ENCODE measurements at regions not wholly inside any gene's neighbourhood (a gene's known extent, or its start where the extent isn't known, plus 50 kb on each side); places are given as distances from the start of the nearest gene placed in this dataset.

- DNase-seq: no peak
Observed at GRCh38 chr7:35437619-35438275, 183.8 kb upstream of the TBX20 start.

GRCh38 chr7:35436452-35436851, 182.6 kb upstream of the TBX20 start:
- DNase-seq: no peak

GRCh38 chr7:35430547-35431153, 176.8 kb upstream of the TBX20 start:
- DNase-seq: no peak

GRCh38 chr7:35424869-35425495, 171.1 kb upstream of the TBX20 start:
- no peak for DNase-seq

- no peak for DNase-seq
Observed at GRCh38 chr7:35424440-35424839, 170.5 kb upstream of the TBX20 start.

- DNase-seq: no peak
Observed at GRCh38 chr7:35422715-35423114, 168.8 kb upstream of the TBX20 start.

GRCh38 chr7:35420656-35421055, 166.8 kb upstream of the TBX20 start:
- no peak for DNase-seq

GRCh38 chr7:35419391-35419755, 165.5 kb upstream of the TBX20 start:
- DNase-seq: no peak

GRCh38 chr7:35418716-35419390, 165.0 kb upstream of the TBX20 start:
- no peak for DNase-seq

GRCh38 chr7:35416568-35416967, 162.7 kb upstream of the TBX20 start:
- DNase-seq: no peak

- DNase-seq: no peak
Observed at GRCh38 chr7:35415411-35415822, 161.5 kb upstream of the TBX20 start.

- no peak for DNase-seq
Observed at GRCh38 chr7:35411331-35411730, 157.4 kb upstream of the TBX20 start.

- DNase-seq: no peak
Observed at GRCh38 chr7:35405461-35405860, 151.6 kb upstream of the TBX20 start.

- no peak for DNase-seq
Observed at GRCh38 chr7:35401217-35401879, 147.4 kb upstream of the TBX20 start.

GRCh38 chr7:35399840-35400239, 145.9 kb upstream of the TBX20 start:
- no peak for DNase-seq

GRCh38 chr7:35399216-35399615, 145.3 kb upstream of the TBX20 start:
- DNase-seq: no peak

GRCh38 chr7:35398518-35398917, 144.6 kb upstream of the TBX20 start:
- no peak for DNase-seq

GRCh38 chr7:35390146-35390545, 136.2 kb upstream of the TBX20 start:
- no peak for DNase-seq

- no peak for DNase-seq
Observed at GRCh38 chr7:35389636-35390035, 135.7 kb upstream of the TBX20 start.

GRCh38 chr7:35386816-35387706, 133.2 kb upstream of the TBX20 start:
- DNase-seq: no peak

GRCh38 chr7:35386082-35386815, 132.3 kb upstream of the TBX20 start:
- DNase-seq: no peak
